Hepatocyte (in vitro differentiated cells): ENCODE measurements at regions not wholly inside any gene's neighbourhood (a gene's known extent, or its start where the extent isn't known, plus 50 kb on each side); places are given as distances from the start of the nearest gene placed in this dataset.

ENCODE experiments used
- EZH2 ChIP-seq: fragments of 200-600 bp; sonication (generic); IDR thresholded peaks from 2 replicates; pipeline ENCODE4 v1.6.1; 2016; ENCODE audit warnings: antibody characterized with exemption, mild to moderate bottlenecking, borderline replicate concordance
- TF ChIP-seq, protein P1 (sequence below): fragments of 200-600 bp; sonication (generic); IDR thresholded peaks from 2 replicates; pipeline ENCODE4 v1.5.1; 2016; ENCODE audit warnings: antibody characterized with exemption, mild to moderate bottlenecking; ENCODE audit not compliant: poor library complexity

DNA sequence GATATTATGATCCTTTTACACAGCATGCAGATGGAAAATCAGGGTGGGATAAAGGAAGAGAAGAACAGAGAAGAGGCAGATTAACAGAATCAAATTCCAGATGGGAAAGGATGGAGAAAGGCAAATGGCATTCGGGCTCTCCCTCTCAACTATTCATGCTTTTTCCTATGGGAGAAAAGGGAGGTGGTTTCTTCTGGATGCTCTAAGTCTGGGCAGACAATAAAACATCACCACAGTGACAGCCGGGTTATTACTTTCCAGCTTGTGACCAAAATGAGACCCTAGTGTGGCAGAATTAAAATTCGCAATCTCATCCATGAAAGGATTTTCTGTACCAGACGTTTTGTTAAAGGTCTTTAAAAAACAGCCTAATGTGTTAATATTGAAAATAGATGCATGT is 440.7 kb downstream of the RND3 start:
- TF ChIP-seq, protein P1, sequence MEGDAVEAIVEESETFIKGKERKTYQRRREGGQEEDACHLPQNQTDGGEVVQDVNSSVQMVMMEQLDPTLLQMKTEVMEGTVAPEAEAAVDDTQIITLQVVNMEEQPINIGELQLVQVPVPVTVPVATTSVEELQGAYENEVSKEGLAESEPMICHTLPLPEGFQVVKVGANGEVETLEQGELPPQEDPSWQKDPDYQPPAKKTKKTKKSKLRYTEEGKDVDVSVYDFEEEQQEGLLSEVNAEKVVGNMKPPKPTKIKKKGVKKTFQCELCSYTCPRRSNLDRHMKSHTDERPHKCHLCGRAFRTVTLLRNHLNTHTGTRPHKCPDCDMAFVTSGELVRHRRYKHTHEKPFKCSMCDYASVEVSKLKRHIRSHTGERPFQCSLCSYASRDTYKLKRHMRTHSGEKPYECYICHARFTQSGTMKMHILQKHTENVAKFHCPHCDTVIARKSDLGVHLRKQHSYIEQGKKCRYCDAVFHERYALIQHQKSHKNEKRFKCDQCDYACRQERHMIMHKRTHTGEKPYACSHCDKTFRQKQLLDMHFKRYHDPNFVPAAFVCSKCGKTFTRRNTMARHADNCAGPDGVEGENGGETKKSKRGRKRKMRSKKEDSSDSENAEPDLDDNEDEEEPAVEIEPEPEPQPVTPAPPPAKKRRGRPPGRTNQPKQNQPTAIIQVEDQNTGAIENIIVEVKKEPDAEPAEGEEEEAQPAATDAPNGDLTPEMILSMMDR: no peak
- TF ChIP-seq EZH2: no peak
